Stomach (tissue), 4 donors: ENCODE measurements at regions not wholly inside any gene's neighbourhood (a gene's known extent, or its start where the extent isn't known, plus 50 kb on each side); places are given as distances from the start of the nearest gene placed in this dataset.

ENCODE experiments used
- CTCF ChIP-seq, 7 experiments: fragments of 450-650 bp in 4 of 7; fragments of 200-600 bp in 3 of 7; sonication (generic) in 3 of 7; IDR thresholded peaks; one replicate each; pipeline ENCODE4 v1.5.1; 2016 to 2019; ENCODE audit warnings: antibody characterized with exemption in 7 of 7, control low read depth in 2 of 7, mild to moderate bottlenecking in 1 of 7
- POLR2A ChIP-seq, 4 donors: fragments of 450-650 bp; IDR thresholded peaks; one replicate each; pipeline ENCODE4 v1.6.1; 2016; ENCODE audit warnings: antibody characterized with exemption in 4 of 4, control low read depth in 2 of 4, mild to moderate bottlenecking in 1 of 4, moderate library complexity in 1 of 4
- POLR2AphosphoS5 ChIP-seq, 3 donors: sonication (generic); formaldehyde crosslinking; IDR thresholded peaks; one replicate each; pipeline ENCODE4 v1.6.1; 2016; ENCODE audit warnings: antibody characterized with exemption in 3 of 3

DNA sequence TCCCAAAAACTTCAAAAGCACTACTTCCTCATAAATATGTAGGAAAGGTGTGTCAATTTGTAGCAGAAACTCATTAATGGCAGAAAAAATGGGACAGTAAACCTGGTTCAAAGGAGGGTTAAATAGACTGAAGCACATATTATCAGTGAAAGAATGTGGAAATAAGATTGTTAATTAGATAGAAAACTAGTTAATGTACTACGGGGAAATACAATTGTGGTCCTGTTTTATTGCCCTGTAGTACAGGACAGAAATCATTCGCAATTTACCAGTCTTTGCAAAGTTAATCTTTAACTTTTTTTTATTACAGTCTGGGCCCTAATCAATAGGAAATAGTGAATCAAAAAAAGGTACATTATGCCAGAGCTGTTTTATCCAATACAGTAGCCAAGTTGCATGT lies 82.0 kb upstream of the PAK5 start:
- TF ChIP-seq CTCF (IDR thresholded peaks at IDR 0.05) = no peak
- no peak for TF ChIP-seq POLR2A (IDR thresholded peaks at IDR 0.05)
- no peak for TF ChIP-seq POLR2AphosphoS5 (IDR thresholded peaks at IDR 0.05)
